ENCODE measurements at regions not wholly inside any gene's neighbourhood (a gene's known extent, or its start where the extent isn't known, plus 50 kb on each side); places are given as distances from the start of the nearest gene placed in this dataset.
A peak's percentile ranks its signal among the peaks of the same experiment; 100 is the strongest.

DNA sequence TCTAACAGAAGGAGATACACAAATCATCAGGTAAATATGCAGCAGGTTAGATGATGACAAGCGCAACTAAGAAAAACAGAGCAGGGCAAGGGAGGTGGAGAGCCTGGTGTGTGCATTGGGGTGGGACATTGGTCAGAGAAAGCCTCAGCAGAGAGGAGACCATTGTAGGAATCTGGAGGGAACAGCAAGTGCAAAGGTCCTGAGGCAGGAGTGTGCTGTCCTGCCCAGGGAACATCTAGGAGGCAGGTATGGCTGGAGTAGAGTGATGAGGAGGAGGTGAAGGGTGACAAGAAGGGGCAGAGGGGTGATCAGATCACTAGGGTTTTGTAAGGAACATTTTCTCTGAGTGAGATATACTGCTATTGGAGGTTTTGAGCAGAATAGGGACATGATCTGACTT, 90.1 kb downstream of the NCR2 start:
- ChIA-PET POLR2A (no interaction called here), CTCF (interaction anchor here (0.6 to 5.7 kb wide), 33 partner anchors 9 to 259 kb away, joined by 3 to 52 read pairs (median 7); no protein-coding TSS in a partner anchor)
- Histone ChIP-seq H3K27me3 (ENCODE audit: insufficient read depth) (peaks cover 44% of the 10 kb centered on the region), H3K4me3 (ENCODE audit: low read depth in 2 of 2, low read length in 1 of 2) (no peak overlapping the region), H3K36me3 (replicated peaks in 1 of 2; ENCODE audit: control insufficient read depth in 1 of 2, insufficient read depth in 2 of 2, low read length in 1 of 2) (no peaks in the 10 kb centered on the region), H3F3A (replicated peaks; ENCODE audit: insufficient read depth) (peaks cover 4% of the 10 kb centered on the region), H3K9me2 (no peaks in the 10 kb centered on the region), H4K20me1 (ENCODE audit: insufficient read depth) (no peaks in the 10 kb centered on the region), H3K4me2 (no peak overlapping the region), H3K79me2 (ENCODE audit: insufficient read depth) (no peaks in the 10 kb centered on the region), H3K4me1 (ENCODE audit: control insufficient read depth in 1 of 2, insufficient read depth in 2 of 2, low read depth in 1 of 2, low read length in 1 of 2) (peaks cover 0 to 17% of the 10 kb centered on the region in 2 experiments; a peak in 1 of 4 replicates), H3K9ac (no peak overlapping the region), H3K9me3 (no peaks in the 10 kb centered on the region), H3K27ac (ENCODE audit: low read depth in 2 of 2, low read length in 1 of 2) (no peak overlapping the region), H2AFZ (ENCODE audit: low read depth) (no peak overlapping the region)
- WGBS (ENCODE audit: low lambda C conversion rate) = 87% methylated on average over 1 of the region's 1 CpG
- DNase-seq = no peak
- no peak for TF ChIP-seq NRF1 (IDR thresholded peaks at IDR 0.05; ENCODE audit: low read depth, low read length)
- no peak for TF ChIP-seq TAF1 (IDR thresholded peaks at IDR 0.05; ENCODE audit: borderline replicate concordance, low read depth, low read length)
- no peak for TF ChIP-seq EZH2phosphoT487 (IDR thresholded peaks at IDR 0.05; ENCODE audit: borderline replicate concordance, low read depth)
- TF ChIP-seq MAX (IDR thresholded peaks at IDR 0.05; ENCODE audit: low read depth) = no peak
- no peak for TF ChIP-seq FOXM1 (IDR thresholded peaks at IDR 0.05; ENCODE audit: low read depth)
- TF ChIP-seq JUND (IDR thresholded peaks at IDR 0.05) = no peak
- TF ChIP-seq FOXJ3 (CRISPR knock-in tag; IDR thresholded peaks at IDR 0.05) = no peak
- no peak for TF ChIP-seq TCF12 (IDR thresholded peaks at IDR 0.05)
- no peak for TF ChIP-seq SMC3 (IDR thresholded peaks at IDR 0.05; ENCODE audit: low read depth, low read length)

- DNase-seq = no peak
- Histone ChIP-seq H3K9me3 (no peaks in the 10 kb centered on the region), H3K36me3 (replicated peaks in 1 of 2; ENCODE audit: control insufficient read depth in 1 of 2, insufficient read depth in 2 of 2, low read length in 1 of 2) (no peaks in the 10 kb centered on the region), H3K27me3 (ENCODE audit: insufficient read depth) (peaks cover 34% of the 10 kb centered on the region), H4K20me1 (ENCODE audit: insufficient read depth) (no peaks in the 10 kb centered on the region), H3K4me3 (ENCODE audit: low read depth in 2 of 2, low read length in 1 of 2) (no peak overlapping the region), H3K9me2 (no peaks in the 10 kb centered on the region), H3K4me1 (ENCODE audit: control insufficient read depth in 1 of 2, insufficient read depth in 2 of 2, low read depth in 1 of 2, low read length in 1 of 2) (peaks cover 4 to 17% of the 10 kb centered on the region in 2 experiments; a peak in 1 of 4 replicates), H2AFZ (ENCODE audit: low read depth) (no peak overlapping the region), H3F3A (replicated peaks; ENCODE audit: insufficient read depth) (peaks cover 4% of the 10 kb centered on the region), H3K9ac (no peak overlapping the region), H3K4me2 (peak overlapping the region; percentile 57; the same call in 1 of the 2 replicates), H3K79me2 (ENCODE audit: insufficient read depth) (no peaks in the 10 kb centered on the region), H3K27ac (ENCODE audit: low read depth in 2 of 2, low read length in 1 of 2) (no peak overlapping the region)
- POLR2A ChIA-PET = no interaction called here
- 12% methylated on average over 16 of the region's 16 CpGs for WGBS (ENCODE audit: low lambda C conversion rate)
- TF ChIP-seq GATA2 (CRISPR knock-in tag; IDR thresholded peaks at IDR 0.05) (no peak), POLR2AphosphoS5 (IDR thresholded peaks at IDR 0.05; ENCODE audit: low read depth, low read length) (no peak), SIN3A (IDR thresholded peaks at IDR 0.05; ENCODE audit: borderline replicate concordance, low read depth, low read length) (no peak), NRF1 (IDR thresholded peaks at IDR 0.05; ENCODE audit: low read depth, low read length) (no peak), TCF12 (IDR thresholded peaks at IDR 0.05) (no peak), MXI1 (IDR thresholded peaks at IDR 0.05; ENCODE audit: low read depth, low read length) (no peak), RCOR1 (IDR thresholded peaks at IDR 0.05; ENCODE audit: low read length) (no peak), PBX3 (IDR thresholded peaks at IDR 0.05) (no peak), TEAD4 (IDR thresholded peaks at IDR 0.05; ENCODE audit: borderline replicate concordance, insufficient read depth) (no peak)
- TF ChIP-seq, protein P1, sequence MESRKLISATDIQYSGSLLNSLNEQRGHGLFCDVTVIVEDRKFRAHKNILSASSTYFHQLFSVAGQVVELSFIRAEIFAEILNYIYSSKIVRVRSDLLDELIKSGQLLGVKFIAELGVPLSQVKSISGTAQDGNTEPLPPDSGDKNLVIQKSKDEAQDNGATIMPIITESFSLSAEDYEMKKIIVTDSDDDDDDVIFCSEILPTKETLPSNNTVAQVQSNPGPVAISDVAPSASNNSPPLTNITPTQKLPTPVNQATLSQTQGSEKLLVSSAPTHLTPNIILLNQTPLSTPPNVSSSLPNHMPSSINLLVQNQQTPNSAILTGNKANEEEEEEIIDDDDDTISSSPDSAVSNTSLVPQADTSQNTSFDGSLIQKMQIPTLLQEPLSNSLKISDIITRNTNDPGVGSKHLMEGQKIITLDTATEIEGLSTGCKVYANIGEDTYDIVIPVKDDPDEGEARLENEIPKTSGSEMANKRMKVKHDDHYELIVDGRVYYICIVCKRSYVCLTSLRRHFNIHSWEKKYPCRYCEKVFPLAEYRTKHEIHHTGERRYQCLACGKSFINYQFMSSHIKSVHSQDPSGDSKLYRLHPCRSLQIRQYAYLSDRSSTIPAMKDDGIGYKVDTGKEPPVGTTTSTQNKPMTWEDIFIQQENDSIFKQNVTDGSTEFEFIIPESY (IDR thresholded peaks at IDR 0.05; ENCODE audit: borderline replicate concordance, low read depth) = no peak
- TF ChIP-seq, protein P2, sequence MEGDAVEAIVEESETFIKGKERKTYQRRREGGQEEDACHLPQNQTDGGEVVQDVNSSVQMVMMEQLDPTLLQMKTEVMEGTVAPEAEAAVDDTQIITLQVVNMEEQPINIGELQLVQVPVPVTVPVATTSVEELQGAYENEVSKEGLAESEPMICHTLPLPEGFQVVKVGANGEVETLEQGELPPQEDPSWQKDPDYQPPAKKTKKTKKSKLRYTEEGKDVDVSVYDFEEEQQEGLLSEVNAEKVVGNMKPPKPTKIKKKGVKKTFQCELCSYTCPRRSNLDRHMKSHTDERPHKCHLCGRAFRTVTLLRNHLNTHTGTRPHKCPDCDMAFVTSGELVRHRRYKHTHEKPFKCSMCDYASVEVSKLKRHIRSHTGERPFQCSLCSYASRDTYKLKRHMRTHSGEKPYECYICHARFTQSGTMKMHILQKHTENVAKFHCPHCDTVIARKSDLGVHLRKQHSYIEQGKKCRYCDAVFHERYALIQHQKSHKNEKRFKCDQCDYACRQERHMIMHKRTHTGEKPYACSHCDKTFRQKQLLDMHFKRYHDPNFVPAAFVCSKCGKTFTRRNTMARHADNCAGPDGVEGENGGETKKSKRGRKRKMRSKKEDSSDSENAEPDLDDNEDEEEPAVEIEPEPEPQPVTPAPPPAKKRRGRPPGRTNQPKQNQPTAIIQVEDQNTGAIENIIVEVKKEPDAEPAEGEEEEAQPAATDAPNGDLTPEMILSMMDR (IDR thresholded peaks at IDR 0.05) = no peak
- CTCF ChIA-PET = interaction anchor here (0.9 to 5.7 kb wide), 16 partner anchors 10 to 360 kb away, joined by 3 to 52 read pairs (median 12); no protein-coding TSS in a partner anchor
Measured at GRCh38 chr6:41426438-41426851, 91.0 kb downstream of the NCR2 start.

Data from SK-N-SH (cell line).